GM19452 (cell line): ENCODE measurements at regions not wholly inside any gene's neighbourhood (a gene's known extent, or its start where the extent isn't known, plus 50 kb on each side); places are given as distances from the start of the nearest gene placed in this dataset.

Source experiments
- ATAC-seq: cut with Tn5 transposase; IDR thresholded peaks from one replicate; pipeline ENCODE4 v1.9.1; 2021; ENCODE audit not compliant: unreplicated experiment

DNA sequence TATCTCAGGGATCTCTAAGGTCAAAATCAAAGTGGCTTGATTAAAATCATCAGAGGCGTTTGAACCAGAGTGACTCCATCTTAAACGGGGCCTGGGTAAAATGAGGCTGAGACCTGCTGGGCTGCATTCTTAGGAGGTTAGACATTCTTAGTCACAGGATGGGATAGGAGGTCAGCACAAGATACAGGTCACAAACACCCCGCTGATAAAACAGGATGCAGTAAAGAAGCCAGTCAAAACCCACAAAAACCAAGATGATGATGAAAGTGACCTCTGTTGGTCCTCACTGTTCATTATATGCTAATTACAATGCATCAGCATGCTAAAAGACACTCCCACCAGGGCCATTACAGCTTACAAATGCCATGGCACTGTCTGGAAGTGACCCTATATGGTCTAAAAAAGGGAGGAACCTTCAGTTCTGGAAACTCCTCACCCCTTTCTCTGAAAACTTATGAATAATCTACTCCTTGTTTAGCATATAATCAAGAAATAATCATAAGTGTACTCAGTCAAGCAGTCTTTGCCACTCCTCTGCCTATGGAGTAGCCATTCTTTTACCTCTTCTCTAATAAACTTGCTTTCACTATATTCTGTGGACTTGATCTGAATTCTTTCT is 143.3 kb upstream of the SLCO3A1 start:
- no peak for ATAC-seq

DNA sequence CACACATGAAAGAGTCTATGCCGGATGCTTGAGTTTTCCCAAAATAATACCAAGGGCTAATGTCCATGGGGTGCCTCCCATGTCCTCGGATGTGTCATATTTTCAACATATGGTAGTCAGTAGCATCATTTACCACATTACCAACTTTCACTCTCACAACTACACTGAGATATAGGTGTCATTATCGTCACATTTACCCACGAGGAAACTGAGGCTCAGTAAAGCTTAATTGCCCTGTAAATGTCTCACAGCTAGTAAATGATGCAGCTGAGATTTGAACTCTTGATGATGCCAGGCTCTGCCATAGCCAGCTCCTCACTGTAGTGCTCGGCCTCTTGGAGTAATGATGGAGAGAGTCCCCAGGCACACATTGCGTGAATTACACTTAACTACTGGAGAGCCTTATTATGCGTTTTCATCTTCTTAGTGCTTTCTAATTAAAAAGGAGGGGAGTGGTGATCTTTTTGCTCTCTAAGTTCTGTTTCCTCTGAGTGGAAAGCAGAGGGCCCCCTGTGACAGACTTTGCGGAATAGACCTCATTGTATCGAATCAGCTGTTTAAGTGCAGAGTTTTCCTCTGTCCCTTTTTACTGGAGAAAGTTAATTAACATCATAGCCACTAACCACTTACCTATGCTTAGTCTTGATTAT is 142.0 kb upstream of the SLCO3A1 start:
- ATAC-seq, result no peak

DNA sequence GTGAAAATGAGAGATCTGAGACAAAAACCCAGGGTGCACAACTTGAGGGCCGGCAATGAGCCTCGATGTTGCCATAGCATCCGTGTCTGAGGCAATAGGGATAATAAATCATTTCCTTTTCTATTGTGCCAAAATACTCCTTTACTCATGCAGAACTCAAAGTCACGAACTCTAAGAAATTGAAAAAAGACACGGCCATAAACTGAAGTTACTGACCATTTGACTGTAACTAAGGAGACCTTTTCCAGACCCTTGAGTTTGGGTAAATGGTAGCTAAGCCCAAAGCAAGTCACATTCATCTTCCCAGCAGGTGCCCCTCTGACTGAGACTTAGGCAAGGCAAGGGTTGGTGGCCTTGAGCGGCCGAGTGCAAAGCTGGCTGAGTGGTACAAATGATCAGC is 141.2 kb upstream of the SLCO3A1 start:
- ATAC-seq, result no peak

DNA sequence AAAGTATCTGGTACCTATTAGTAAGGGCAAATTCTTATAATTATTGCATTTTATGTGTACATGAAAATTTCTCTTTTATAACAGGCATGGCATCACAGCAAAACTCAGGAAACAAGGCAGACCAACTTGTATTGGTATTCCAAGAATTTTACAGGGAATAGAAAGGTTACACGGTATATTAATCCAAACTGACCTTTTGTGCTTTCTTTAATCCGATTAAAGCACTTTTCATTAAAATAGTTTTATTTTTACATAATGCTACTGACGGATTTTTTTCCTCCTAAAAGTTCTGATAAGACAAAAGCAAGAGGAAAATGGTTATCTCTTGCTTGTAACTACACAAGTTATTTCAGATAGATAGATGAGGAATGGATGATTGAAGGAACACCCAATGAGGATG is 137.0 kb upstream of the SLCO3A1 start:
- no peak for ATAC-seq

DNA sequence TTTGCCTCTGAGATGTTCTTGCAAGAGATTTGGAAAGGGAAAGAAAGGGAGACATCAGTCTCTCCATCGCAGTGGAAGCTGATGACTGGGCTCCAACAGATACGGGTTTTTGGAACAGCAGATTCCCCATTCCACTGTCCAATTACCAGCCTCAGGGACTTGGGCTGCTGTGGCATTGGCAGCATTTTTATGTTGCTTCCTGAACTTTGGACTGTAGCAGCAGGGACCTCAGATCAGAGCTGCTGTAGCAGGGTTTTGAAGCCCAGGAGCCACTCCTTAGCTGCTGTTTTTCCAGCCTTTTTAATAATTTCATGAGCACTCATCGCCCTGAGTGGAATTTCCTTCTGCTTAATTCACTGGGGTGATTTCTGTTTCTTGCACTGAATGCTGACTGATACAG is 135.7 kb upstream of the SLCO3A1 start:
- ATAC-seq, result no peak

DNA sequence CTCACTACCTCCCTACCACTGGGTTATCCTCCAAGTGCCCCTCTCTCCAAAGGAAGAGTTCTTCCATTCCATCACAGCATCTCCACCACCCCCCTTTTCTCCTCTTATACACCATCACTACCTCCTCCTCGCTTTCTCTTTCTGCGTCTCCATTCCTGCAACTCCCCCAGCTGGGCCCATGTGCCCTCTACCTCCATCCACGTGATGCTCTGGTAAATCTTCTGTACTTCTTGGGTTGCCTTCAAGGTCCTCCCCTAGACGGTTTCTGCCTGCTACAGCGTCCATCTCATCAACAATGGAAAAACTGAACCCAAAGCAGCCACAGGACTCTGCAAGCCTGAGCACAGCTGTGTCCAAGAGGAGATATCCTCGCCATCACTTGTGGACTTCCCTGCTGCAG is 129.5 kb upstream of the SLCO3A1 start:
- ATAC-seq, result no peak

DNA sequence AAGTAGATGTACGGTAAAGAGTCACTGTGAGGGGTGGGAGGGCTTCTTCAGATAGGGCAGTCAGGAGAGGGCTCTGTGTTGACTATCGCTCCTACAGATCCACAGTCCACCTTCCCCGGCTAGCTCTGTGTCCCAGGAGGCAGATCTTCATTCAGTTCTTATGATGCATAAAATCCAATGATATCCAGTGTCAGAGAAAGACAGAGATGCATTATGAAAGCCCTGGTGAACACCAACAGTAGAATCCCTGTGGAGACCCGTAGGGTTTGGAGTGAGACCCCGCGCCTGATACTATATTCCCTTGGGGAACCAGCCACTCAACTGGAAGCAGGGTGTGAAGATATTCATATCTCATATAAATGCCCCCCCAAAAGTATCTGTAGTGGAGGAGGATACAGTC is 119.8 kb upstream of the SLCO3A1 start:
- ATAC-seq, result no peak

DNA sequence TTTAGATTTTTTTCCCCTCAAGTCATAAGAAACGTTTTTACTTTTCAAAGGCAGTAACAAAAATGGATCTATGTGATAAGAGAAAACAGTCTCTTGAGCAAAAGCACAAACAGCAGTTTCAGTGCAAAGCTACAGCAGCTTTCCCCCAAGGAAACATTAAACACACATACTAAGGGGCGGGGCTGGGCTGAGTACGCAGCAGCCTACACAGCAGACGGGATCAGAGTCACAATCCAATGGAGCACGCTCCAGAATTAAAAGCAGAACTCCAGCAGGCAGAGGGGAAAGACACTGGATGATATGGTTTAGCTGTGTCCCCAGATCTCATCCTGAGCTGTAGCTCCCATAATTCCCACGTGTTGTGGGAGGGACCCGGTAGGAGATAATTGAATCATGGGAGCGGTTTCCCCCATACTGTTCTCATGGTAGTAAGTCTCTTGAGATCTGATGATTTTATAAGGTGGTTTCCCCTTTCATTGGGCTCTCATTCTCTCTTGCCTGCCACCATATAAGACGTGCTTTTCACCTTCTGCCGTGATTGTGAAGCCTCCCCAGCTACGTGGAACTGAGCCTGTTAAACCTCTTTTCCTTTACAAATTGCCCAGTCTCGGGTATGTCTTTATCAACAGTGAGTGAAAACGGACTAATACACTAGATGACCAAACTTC is 116.2 kb upstream of the SLCO3A1 start:
- no peak for ATAC-seq

DNA sequence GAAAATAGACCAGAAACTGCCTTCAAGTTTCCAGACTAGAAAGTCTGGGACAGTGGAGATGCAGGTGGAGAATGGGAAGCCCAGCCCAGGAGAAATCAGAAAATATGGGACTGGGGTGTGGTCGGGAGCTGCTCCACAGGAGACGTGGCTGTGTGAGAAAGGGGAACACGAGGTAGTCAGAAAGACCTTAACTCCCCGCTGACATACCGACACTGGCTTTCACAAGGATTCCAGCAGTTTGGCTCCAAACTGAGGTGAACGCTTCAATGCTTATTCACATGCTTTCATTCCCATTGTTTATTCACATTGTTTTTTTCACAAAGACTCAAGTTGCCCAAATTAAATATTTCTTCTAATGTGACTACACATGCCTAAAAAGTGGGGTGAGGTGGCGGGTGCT is 111.5 kb upstream of the SLCO3A1 start:
- ATAC-seq, result no peak

DNA sequence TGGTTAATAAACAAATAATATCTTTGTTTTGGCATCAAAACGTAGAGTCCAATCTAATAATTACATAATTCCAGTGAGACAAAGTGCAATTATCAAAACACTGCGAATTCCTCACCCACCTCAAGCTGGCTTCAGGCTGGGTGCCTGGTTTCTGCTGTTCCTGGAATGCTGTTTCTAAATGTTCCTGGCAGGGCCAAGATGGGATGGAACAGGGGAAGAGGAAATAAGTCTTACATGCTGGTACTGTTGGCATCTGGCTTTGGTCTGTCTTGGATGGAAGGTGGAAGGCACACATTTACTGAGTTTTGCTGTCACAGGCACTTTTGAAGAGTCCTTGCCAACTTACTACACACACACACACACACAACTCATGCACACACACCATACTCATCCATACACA is 101.9 kb upstream of the SLCO3A1 start:
- no peak for ATAC-seq

DNA sequence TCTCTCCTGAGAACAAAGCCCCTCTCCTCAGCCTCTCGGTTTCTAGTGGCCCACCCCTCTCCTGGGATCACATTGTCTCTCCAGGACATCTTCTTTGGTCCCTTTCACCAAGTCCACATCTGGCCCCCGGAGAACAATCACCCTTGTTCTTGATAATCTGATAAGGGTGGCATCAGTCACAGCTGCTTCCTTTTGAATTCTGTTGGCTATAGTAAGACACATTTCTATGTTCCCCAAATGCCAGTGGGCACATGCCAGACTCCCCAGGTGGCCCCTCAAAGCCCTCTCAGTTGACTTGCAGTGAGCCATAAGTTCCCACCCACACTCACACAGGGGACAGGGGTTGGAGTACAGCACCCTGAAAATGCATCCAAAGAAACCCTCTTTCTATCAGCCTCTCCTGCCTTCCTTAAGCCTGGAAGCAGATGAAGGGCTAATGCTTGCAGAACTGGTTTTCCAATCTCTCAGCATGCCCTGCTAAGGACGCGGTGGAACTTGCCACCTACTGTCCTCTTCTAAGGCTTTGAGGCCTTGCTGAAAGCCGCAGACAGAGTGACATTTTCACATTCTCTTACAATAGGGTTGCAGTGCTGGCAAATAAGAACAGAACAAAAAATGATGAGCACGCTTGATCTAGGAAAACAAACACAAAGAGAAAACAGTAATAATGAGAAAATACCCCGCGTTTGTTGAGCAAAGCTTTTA is 101.3 kb upstream of the SLCO3A1 start:
- no peak for ATAC-seq

DNA sequence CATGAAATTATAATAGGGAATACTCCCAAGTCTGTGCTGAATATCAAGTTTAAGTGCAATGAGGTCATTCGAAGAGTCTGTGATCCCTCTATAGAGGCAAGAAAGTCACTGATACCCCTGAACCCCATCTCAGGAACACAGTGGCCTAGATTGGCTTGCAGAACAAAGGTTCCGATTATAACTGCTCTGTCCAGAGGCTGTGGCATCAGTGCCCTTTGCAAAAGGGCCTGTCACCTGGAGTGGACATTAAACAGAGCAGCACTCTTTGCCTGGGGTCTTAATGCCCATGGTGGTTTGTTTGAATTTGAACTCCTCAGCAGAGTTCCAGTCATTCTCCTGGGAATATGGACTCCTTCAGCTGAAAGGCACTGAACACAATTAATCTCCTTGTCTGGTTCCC is 93.9 kb upstream of the SLCO3A1 start:
- no peak for ATAC-seq

DNA sequence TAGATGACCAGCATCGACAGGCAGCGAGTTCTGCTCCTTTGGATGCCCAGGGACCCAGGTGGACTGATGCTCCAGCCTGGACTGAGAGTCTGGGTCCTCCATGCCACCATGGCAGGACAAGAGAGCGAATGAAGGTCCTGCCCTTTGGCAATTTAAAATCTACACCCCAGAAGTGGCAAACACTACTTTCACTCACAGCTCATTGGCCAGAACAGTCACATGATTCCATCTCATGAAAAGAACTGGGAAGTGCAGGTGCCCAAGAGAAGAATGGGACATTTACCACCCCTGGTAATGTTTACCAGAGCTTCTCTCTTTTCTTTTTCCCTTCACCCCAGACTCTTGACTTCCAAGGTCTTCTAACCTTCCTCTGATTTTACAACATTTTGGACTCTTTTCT is 87.8 kb upstream of the SLCO3A1 start:
- ATAC-seq, result no peak

DNA sequence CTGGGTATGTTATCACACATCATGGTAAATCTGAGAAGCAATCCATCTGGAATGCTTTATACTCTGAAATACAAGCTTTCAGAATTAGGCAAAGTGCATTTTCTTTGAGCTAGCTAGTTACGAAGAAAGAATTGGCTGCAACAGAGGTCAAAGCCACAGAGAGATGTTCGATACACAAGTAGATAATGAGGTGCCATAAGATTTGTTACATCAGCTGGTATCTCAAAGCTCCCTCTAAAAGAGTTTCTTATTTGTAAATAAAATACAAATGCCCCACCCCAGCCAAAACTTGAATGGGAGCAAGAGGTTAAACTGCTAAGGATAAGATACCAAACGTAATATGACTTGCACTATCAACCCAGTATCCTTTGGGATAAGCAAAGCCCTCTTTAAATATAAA is 84.0 kb upstream of the SLCO3A1 start:
- ATAC-seq, result no peak

DNA sequence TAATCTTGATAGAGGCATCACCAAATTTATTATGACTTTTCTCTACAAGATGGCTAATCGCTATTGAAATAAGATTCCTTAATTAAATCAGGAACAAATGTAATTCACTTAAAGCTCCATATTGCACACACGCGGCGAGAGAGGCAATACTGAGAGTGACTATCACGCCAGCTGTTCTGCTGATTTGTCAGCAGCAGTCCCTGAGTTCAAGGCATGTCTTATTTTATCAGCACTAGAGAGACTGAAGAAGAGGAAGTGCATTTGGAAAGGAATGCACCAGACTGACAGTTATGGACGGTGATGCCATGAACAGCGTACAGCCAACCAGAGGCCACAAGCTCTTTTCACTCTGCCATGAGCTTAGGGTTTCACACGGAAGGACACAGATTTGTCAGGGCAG is 83.6 kb upstream of the SLCO3A1 start:
- no peak for ATAC-seq

DNA sequence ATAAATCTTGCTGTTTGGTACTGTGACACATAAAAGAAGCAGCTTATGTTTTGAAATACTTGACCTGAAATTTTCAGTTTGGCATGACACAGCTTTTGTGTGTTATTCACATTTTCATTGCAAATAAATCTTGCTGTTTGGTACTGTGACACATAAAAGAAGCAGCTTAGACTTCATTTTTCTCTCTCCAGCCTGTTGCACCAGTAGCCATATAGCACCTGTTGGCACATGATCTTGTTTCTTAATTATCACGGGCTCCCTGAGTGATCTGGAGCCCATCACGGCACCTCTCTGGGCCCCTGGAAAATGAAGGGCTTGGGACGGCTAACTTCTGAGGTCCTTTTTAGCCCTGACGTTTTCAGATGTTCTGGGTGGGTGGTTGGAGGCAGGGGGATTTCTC is 77.4 kb upstream of the SLCO3A1 start:
- ATAC-seq, result no peak

DNA sequence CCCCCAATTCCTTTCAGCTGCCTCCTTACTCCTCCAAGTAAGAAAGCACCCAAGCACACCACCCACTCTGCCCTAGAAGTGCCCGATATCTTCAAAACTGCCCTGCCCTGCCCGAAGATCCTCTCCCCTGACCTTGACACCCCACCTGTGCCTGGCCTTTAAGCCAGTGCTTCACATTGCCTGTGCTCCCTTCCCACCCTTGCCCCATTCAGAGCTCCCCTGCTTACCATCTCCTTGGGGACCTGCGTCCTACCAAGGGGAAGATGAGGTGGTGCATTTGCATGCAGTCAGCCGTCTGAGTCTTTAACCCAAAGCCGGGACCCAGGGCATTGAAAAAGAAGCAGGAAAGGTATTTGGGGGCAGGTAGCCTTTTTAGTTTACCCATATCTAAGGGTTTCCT is 73.5 kb upstream of the SLCO3A1 start:
- ATAC-seq, result no peak

DNA sequence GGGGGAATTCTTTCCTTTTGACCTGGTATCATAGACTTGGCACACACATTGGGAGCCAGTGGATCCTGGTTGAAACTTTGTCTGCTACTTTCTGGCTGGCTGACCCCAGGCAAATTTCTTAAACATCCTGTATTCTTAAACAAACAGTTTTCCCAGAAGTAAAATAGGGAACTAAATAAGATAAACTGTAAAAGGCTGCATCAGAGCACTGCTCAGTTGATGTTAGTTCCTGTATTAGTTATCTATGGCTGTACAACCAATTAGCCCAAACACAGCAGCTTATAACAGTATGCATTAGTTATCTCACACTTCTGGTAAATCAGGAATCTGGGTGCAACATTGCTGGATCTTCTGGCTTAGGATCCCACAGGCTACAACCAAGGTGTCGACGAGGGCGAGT is 73.1 kb upstream of the SLCO3A1 start:
- ATAC-seq, result no peak

DNA sequence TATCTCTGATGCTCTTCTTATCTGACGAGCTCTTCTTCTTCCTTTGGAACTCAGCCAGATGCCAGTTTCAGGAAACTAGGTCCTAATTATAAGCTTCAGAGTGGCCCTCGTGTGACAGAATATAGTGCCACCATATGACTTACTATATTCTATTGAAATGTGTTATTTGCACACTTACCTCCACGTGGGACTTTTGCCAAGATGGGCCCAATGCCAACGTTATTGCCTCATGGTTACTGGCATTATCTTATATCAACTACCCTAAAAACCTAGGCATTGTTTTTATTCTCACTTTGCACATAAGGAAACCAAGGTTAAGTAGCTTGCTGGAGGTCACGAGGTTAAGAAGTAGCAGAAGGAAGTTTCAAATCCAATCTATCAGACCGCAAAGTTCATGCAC is 71.3 kb upstream of the SLCO3A1 start:
- no peak for ATAC-seq

DNA sequence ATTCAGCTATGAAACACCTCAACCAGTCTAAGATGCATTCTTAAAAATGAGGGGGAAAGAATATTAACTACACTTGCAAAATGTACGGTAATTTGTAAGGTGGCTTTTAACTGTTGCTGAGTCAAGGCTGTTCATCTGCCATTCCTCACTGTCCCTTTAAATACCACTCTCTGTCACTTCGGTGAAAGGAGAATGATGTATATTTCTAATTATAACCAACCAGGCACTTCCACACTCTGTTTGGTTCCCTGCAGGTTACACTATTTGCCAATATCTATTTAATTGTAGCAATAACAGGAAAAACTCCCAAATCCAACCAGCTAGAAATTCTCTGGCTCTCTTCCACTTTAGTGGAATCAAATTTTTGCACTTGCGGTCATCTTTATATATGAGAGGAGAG is 70.5 kb upstream of the SLCO3A1 start:
- ATAC-seq, result no peak

DNA sequence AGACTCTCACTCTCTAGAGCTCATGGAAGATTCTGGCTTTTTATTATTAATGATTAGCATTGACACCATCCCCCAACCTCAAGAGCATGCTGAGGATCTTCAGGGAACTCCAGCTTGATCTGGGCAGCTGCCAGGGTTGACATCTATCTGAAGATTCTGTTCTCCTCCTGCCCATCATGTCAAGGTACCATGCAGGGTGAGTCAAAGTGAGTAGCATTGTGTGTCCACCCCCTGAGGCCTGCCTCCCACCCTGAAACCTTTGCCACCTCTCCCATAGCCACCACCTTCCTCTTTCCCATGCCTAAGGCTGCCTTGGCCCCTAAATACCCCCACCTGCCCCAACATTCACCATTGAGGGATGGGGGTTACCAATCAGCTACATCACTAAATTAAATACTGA is 70.1 kb upstream of the SLCO3A1 start:
- ATAC-seq, result no peak
